GM19452 (cell line): ENCODE measurements at regions not wholly inside any gene's neighbourhood (a gene's known extent, or its start where the extent isn't known, plus 50 kb on each side); places are given as distances from the start of the nearest gene placed in this dataset.
"Not testable (repeated sequence)": the region's sequence is repeated elsewhere in the genome, so short reads cannot be mapped to it uniquely, and the experiment has no call there.

Experiments
- ATAC-seq: cut with Tn5 transposase; IDR thresholded peaks from one replicate; pipeline ENCODE4 v1.9.1; 2021; ENCODE audit not compliant: unreplicated experiment

DNA sequence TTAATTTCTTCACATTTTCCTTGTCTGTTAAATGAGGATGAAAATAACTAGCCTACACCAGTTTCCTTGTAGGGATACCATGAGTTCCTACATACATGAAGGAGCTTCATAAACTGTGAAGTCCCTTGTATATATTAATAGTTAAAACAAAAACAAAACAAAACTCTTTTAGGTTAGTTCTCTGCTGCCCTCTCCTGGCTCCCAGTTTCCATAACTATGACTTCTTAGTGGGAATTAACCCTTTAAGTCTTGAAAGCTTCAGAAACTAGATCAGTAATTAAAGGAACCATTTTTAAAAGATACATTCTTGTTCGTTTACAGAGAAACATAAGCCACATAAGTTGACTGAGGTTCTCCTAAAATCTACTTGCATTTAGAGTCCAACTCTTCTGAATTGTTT, 500.0 kb upstream of the C9orf72 start:
- ATAC-seq, result no peak

DNA sequence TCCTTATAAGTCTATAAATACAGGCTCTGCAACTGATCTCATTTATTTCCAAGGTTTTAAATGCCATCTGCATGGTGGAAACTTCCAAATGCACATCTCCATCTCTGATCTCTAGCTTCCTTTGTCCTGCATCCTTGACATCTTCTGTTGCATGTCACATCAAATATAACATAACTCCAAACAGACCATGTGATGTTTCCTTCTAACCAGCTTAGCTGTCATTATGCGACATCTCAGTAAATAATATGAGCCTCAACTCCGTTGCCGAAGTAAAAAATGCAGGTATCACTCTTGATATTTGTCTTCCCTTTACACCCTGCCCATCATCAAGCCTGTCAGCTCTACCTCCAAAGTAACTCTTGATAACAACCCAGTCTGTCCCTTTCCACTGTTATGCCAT, 506.4 kb upstream of the C9orf72 start:
- ATAC-seq, result no peak

DNA sequence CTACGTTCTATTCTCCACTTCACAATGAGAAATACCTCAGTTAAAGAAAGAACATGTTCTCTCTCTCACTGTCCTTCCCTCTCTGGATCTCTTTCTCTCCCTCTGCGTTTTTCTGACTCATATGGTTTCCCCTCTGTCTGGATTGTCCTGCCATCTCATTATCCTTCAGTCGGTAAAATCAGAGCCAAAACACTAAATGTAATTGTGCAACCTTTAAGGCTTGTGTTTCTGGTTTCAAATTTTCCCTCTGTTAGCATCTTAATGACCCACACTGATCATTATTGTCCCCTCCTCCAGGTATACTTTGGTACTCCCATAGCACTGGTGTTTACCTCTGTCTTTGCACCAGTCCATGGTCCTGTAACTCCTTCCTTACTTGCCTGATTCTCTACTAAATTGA, 509.4 kb upstream of the C9orf72 start:
- no peak for ATAC-seq

DNA sequence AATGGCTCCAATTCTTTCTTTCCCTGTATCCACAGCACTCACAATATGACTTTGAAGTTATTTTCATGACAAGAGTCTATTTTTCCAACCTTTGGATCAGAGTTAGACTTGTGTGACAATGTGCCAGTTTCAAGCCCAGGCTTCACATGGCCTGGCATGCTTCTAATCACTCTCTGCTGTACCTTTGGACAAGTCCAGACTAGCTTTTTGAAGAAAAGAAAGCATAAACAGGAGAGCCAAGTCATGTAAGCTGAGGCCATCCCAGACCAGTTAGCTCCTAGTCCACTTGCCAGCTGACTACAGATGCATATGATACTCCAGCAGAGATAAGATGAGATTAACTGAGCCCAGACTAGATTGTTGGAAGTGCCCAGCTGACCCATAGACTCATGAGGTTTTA, 513.6 kb upstream of the C9orf72 start:
- ATAC-seq, result no peak

DNA sequence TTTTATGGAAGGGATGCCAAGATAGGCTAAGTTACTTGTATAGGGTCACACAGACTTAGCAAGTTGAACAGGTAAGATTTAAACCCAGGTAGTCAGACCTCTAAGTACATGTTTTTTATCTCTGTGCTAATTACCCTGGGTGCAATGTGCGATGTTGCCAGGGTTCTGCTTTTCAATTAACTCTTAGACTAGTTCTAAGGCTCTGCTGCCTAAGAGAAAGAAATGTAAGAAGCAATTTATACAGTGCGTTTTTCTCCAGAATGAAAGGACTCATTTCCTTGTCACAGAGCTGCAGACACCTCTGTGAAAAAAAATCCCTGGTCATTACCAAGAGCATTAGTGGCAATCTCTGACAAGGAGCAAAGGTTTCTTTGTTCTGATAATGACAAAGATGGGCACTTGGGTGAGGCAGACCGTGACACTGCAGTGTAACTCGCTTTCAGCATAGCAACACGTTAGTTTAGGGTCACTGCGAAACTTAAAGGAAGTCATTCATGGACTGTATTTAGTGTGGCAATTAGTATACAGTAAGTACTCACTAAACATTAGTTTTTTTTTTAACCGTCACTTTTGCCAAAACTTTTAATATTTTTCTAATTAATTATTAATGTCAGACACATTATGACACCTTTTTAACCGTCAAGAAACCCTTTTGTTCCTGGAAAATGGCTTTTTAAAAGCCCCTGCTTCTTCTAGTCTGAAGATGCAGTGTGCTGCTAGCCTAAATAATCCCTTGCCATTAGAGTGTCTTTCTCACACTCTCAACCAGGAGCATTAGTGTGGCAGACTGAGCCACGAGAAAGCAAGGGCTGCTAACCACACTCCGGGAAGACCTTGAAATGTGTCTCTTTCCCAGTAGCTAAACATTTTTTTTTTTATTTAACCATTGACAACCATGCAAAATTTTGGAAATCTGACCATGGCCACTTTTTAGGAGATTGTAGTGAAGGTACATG, 520.0 kb upstream of the C9orf72 start:
- no peak for ATAC-seq

DNA sequence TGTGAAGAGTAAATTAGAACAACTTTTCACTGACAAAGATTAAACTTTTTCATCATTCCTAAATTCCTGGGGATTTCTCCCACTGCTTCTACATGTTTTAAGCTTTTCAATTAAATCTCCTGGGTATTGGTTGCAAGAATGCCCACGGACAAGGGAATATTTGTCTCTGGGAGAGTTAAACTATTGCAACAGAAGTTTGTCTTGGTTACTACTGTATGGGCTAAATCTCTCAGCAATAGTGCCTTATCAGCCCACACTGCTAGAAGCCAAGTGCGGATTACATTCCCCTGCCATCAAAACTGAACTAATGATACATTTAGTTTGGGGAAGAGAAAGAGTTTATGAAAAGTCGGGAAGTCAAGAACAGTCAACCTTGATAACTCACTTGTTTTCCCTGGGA, 528.2 kb upstream of the C9orf72 start:
- no peak for ATAC-seq

DNA sequence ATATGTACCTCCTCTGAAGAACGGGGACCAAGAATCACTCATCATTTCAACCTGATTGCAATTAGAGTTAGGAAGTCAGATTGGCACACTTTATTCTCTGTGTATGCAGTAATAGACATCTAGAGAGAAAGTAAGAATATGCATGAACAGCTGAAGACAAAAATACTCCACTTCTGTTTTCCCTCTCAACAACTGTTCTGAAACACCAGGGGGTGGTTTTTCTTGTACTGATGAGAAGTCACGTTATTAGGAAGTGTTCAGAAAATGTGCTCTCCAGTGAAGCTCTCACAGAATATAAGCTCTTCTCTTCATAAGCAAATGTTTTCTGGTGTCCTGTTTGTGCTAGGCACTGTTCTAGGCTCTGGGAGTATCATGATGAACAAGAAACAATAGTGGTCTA, 531.7 kb upstream of the C9orf72 start:
- no peak for ATAC-seq

DNA sequence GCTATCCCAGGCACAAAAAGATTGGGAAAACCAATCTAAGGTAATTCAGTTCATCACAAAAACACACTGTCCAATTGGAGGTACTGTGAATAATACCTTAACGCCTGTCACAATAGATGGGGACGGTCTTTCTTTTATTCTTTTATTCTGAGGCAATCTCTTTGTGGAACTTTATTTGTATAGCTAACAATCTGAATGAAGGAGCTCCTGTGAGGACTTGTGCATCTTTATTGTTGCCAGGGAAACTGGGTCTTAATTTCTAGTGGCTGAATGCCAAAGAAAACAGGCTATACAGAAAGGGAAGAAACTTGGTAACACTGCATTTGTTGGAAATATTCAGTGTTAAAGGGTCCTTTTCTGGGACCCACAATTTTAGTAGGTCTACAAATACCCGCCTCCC, 546.9 kb upstream of the C9orf72 start:
- ATAC-seq, result no peak

DNA sequence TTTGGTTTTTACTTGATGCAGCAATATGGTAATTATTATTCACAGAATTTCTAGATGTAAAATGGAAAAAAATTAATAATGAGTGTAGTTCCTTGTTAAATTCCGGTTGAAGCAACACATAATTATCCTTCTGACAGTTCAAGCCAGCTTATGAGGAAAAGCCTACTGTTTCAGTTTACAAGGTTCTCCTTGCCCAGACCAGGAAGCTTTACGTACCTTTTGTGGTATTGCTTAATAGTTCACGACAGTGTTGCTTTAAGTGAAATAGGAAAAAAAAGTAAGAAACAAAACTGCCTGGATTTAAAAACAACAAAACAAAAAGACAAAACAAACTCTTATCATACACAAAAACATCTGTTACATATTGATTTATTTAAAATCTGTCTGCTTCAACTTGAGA, 547.3 kb upstream of the C9orf72 start:
- ATAC-seq, result no peak

DNA sequence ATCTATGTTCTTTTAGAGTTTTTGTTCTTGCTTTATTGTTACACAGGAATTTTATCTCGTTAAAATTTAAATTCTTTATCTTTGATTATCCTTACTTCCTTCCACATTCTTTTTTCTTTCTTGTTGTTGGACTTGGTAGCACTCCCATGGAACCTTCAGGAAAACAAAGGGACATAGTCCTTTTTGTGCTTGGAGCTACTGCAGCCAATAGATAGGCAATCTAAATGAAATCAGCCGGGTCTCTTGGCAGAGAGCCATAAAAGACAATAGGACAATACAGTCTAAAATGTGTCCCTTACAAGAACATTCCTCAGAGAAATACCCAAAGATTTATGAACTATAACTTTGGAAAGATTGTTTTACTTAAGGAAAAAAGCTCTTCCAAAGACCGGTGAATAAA, 548.1 kb upstream of the C9orf72 start:
- no peak for ATAC-seq

DNA sequence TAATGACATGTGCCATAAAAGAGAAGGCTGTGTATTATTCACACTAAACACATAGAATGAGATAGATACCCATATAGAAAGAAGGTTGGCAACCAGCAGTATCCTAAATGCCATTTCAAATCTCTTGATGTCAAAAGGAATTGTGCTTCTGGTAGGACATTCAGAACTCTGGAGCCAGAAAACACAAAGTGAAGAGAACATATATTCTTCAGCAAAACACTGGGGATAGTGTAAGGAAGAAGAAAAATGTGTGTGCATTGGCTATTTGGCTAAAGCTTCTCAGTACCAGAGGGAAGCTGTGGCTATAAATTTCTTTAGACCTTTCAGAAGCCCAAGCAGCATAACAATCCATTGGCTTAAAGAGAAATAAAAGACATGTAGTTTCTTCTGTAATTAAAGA, 551.6 kb upstream of the C9orf72 start:
- no peak for ATAC-seq

DNA sequence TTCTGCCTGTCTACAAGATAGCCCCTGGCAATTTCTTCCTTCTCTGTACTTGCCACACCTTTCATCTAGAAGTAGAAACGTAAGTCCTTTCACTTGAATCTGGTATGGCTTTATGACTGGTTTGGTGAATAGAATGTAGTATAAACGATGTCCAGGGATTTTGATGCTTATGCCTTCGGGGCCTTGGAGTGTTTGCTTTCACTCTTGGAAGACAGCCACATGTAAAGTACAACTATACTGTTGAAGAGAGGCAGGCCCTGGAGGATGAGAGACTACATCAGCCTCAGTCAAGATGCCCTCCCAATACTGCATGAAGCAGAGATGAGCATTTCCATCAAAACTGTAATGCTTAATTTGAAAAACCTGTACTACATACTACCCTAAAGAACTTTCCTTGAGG, 553.8 kb upstream of the C9orf72 start:
- no peak for ATAC-seq

DNA sequence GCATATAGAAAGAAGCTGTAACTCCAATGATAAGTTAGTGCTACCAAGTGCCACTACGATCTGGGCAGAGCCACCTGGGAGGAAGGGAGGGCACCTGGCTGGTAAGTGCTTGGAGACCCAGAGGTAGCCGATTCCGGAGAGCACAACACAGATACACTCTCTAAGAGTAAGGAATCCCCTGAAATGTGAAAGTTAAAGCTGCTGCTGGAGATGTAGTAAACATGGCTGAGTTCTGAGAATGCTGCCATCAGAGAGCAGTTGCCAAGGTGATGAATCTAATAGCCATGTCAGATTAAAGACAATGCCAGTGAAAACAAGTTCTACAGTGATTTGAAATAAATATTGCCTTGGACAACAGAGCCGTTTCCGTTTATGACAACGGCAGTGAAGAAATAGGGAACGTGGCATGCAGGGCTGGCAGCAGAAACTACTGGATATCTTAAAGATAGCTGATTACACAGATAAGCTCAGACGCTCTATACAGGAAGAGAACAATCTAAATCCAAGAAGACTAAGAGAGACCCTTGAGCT, 561.2 kb upstream of the C9orf72 start:
- ATAC-seq, result no peak

DNA sequence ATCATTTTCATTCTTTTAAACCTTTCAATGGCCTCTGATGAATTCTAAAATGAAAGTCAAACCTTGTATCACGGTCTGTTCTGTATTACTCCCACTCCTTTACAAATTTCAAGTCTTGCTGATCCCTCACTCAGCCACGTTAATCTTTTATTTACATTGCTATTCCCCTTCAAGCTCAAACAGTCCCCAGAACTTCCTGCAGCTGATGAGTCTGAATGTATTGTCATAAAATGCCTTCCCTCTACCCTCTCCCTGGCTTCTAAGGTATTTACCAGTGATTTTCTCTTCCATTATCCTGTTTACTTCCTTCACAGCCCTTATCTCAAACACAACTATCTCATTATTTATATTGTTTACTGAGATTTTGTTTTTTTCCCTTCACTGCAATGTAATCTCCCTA, 562.3 kb upstream of the C9orf72 start:
- no peak for ATAC-seq

DNA sequence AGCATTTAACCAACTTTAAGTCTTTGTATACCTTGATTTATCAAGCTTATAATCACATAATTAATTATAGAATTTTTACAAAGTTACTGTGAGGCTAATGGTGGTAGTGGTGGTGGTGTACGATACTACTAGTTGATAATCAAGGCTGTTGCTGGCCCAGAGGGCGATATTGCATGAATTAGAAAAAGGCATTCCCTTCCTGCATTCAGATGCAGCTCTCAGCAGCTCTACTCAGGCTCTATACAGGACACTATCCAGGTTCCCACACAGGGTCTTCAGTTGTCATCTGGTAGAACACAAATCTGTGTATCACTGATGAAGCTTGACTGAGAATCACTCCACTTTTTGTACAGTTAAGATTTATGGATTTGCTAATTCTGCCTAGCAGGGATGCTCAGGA, 562.8 kb upstream of the C9orf72 start:
- ATAC-seq, result no peak

DNA sequence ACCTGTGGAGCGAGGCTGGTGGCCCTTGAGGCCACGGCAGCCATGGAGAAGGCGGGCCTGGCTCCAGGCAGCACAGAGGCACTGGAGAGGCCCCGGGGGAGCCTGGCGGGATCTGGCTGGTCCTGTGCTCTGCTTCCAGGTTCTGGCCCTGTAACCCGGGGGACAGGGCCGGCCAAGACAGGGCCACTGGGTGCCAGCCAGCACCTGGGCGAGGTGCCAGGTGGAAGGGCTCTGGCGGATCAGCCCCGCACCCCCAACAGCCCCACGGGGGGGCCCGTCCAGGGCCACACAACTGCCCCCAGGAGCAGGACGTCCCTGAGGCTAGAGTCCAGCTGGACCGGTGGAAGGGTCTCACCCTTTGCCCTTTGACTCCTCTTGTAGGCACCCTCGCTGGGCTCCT, 574.1 kb upstream of the C9orf72 start:
- not testable (repeated sequence) for ATAC-seq

DNA sequence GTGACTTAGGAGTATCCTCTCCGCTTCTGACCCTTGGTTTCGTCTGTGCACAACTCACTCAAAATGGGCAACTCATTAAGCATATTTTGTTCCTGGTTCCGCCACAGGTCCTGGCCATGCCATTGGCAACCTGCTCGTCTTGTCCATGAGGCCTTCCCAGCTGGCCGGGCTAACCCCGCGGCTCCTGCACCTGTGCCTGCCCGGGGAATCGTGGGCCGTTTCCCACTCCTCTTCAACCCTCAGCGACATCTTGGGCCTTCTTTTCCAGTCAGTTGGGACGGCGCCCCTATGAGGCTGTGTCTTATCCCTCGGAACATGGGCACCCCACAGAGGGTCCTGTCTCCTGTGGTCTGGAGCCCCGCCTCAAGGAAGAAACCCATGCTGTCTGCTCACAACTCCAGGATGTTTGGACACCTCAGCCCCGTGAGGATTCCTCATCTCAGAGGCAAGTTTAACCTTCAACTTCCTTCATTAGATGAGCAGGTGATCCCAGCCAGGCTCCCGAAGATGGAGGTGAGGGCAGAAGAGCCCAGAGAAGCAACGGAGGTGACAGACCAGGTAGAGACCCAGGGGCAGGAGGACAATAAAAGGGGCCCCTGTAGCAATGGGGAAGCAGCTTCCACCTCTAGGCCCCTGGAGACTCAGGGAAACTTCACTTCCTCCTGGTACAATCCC, 574.8 kb upstream of the C9orf72 start:
- not testable (repeated sequence) for ATAC-seq

DNA sequence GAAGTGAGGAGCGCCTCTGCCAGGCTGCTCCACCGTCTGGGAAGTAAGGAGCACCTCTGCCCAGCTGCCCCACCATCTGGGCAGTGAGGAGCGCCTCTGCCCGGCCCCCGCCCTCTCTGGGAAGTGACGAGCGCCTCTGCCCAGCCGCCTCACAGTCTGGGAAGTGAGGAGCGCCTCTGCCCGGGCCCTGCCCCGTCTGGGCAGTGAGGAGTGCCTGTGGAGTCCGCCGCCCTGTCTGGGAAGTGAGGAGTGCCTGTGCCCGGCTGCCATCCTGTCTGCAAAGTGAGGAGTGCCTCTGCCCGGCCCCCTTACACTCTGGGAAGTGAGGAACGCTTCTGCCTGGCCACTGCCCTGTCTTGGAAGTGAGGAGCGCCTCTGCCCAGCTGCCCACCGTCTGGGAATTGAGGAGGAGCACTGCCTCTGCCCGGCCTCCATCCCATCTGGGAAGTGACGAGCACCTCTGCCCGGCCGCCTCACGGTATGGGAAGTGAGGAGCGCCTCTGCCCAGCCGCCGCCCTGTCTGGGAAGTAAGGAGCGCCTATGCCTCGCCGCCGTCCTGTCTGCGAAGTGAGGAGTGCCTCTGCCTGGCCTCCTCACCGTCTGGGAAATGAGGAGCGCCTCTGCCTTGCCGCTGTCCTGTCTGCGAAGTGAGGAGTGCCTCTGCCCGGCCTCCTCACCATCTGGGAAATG, 576.2 kb upstream of the C9orf72 start:
- ATAC-seq, result not testable (repeated sequence)

DNA sequence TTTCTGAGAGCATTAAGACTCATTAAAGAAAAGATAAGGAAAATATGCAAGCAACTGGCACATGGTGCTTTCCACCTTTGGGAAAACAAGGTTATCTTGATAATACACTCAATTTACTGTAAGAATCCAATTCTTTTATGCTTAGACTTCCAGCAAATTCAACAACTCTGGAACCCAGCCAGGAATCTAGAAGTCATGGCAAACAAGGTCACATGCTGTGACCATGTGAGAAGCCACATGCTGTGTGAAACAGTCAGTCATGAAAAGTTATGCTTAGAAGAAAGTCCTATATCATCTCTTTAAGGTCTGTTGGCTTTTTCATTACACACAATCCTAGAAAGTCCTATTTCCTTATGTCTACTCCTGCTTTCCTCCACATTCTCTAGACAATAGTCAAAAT, 581.8 kb upstream of the C9orf72 start:
- ATAC-seq, result no peak

DNA sequence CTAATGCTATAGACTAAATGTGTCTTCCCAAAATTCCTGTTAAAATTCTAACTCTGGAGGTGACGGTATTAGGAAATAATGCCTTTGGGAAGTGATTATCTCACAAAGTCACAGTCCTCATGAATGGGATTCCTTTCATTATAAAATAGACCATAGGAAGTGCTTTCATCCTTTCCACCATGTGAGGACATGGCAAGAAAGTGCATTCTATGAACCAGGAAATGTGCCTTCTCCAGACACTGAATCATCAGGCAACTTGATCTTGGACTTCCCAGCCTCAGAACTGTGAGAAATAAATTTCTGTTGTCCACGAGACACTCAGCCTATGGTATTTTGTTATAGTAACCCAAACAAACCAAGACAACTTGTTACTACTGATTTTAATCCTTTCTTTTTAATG, 582.4 kb upstream of the C9orf72 start:
- ATAC-seq, result no peak

DNA sequence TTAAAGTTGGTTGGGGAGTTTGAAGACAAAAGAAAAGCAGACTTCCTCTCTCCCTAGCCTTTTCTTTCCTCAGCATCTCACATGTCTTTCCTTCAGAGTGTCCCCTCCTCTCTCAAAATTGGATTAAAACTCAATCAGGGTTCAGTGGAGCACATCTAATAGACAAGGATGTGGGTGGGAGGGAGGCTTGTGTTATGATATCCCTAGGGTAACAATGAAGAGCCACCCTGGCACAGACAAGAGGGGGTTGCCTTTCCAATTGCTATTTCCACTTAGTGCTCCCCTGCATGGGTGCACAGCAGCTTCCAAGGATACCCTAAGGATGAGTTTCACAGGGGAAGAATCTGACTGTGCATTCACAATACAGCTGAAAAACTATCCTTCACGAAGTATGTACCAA, 585.2 kb upstream of the C9orf72 start:
- ATAC-seq, result no peak

DNA sequence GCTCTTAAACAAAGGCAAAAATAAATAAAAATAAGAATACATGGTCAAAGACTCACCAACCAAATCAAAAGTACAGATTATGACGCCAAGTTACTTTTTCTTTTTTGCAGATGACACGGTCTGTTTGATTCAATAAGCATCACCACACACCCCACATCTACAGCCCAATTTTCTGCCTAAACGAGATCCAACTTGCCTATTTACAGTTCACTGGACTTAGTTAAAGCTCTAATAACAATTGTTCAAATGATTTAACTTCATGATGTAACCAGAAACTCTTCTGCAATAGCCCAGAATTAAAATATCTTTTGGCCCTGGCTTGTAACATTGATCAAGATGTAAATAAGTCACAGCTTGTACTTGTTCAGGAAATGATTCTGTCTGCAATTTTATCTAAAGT, 590.3 kb upstream of the C9orf72 start:
- no peak for ATAC-seq
